ENCODE measurements at regions not wholly inside any gene's neighbourhood (a gene's known extent, or its start where the extent isn't known, plus 50 kb on each side); places are given as distances from the start of the nearest gene placed in this dataset.

DNA sequence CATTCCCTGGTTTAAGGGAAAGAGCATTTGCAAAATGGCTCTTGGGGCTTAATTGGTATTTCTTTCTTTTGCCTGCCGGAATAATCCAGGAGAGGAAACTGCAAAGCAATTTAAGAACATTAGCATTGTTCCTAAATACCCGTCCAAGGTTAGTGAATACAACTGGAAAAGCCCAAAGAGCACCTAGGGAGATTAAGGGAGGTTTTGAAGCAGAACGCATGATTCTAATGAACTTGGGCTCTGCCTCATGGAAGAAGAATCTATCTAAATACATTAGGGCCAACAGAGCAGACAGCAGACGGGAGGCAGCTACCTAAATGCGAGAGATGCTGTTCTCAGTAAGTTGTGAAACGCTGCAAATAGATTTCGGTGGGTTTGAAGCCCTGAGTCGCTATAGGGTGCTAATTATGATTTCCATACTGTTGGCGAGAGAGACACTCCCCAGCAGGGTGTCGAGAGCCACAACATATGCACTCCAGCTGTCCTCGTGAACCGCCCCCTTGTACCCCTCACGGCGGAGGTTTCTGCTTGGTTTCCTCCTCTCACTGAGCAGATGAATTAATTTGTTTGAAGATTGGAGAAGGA, 326.7 kb upstream of the CAMK1G start:
- Histone ChIP-seq H3K9me3 (peaks cover 0 to 6% (median 0%) of the 10 kb centered on the region in 3 donors), H3K27ac (no peak overlapping the region), H3K4me1 (no peaks in the 10 kb centered on the region), H3K27me3 (peaks cover 5% of the 10 kb centered on the region), H3K36me3 (no peaks in the 10 kb centered on the region), H3K4me3 (no peak overlapping the region)
- TF ChIP-seq, protein P1, sequence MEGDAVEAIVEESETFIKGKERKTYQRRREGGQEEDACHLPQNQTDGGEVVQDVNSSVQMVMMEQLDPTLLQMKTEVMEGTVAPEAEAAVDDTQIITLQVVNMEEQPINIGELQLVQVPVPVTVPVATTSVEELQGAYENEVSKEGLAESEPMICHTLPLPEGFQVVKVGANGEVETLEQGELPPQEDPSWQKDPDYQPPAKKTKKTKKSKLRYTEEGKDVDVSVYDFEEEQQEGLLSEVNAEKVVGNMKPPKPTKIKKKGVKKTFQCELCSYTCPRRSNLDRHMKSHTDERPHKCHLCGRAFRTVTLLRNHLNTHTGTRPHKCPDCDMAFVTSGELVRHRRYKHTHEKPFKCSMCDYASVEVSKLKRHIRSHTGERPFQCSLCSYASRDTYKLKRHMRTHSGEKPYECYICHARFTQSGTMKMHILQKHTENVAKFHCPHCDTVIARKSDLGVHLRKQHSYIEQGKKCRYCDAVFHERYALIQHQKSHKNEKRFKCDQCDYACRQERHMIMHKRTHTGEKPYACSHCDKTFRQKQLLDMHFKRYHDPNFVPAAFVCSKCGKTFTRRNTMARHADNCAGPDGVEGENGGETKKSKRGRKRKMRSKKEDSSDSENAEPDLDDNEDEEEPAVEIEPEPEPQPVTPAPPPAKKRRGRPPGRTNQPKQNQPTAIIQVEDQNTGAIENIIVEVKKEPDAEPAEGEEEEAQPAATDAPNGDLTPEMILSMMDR (IDR thresholded peaks at IDR 0.05) = no peak
- TF ChIP-seq EP300 (IDR thresholded peaks at IDR 0.05) = no peak
- no peak for TF ChIP-seq POLR2AphosphoS5 (IDR thresholded peaks at IDR 0.05)
- no peak for TF ChIP-seq POLR2A (IDR thresholded peaks at IDR 0.05)
- ATAC-seq = no peak
- 77 to 82% methylated on average over 9 to 14 of the region's 14 CpGs for WGBS, 2 donors (ENCODE audit: low coverage in 1 of 2)

DNA sequence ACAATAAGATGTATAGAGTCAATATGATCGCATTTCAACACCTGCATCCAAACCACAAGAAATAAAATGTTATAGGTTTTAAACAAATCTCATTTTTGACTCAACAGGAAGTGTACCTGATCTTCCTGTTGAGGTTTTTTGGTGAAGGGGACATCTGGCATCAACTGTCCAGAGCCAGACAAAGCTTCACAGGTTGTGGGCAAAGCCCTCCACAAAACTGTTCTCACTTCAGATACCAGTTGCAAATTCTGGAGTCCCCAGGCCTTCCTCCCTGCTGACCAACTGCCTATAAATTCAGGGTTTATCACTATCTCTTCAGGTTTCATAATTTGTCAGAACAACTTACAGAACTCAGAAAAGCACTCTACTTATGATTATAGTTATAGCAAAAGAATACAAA, 326.1 kb upstream of the CAMK1G start:
- H3K36me3 ChIP-seq = no peaks in the 10 kb centered on the region
- peaks cover 5% of the 10 kb centered on the region for H3K27me3 ChIP-seq
- no peak overlapping the region for H3K27ac ChIP-seq
- TF ChIP-seq POLR2A (IDR thresholded peaks at IDR 0.05) (no peak), POLR2AphosphoS5 (IDR thresholded peaks at IDR 0.05) (no peak), EP300 (IDR thresholded peaks at IDR 0.05) (no peak)
- TF ChIP-seq, protein P1 (IDR thresholded peaks at IDR 0.05) = no peak
- no peak for ATAC-seq
- no peaks in the 10 kb centered on the region for H3K4me1 ChIP-seq
- 100% methylated on average over 1 of the region's 1 CpG for WGBS, 2 donors (ENCODE audit: low coverage in 1 of 2)
- no peak overlapping the region for H3K4me3 ChIP-seq
- peaks cover 0 to 6% (median 0%) of the 10 kb centered on the region in 3 donors for H3K9me3 ChIP-seq

DNA sequence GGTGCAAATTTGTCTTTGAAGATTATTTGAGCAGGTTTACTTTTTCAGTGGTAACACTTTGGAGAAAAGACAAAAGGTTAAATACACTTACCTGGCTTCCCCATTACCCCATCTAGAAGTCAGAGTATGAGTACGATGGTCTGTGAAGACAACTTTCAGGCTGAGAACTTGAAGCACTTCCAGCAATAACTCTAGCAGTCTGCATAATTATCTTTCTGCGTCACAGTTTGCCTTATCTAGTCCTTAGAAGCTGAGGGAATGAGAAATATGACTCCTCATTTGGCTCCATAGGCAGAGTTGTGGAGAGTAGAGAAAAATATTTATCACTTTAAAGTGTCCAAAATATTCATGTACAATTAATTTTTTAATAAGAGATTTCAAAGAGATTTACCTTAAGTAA, 323.4 kb upstream of the CAMK1G start:
- no peak for ATAC-seq
- 8 to 17% methylated on average over 2 of the region's 2 CpGs for WGBS, 2 donors (ENCODE audit: low coverage in 1 of 2)

DNA sequence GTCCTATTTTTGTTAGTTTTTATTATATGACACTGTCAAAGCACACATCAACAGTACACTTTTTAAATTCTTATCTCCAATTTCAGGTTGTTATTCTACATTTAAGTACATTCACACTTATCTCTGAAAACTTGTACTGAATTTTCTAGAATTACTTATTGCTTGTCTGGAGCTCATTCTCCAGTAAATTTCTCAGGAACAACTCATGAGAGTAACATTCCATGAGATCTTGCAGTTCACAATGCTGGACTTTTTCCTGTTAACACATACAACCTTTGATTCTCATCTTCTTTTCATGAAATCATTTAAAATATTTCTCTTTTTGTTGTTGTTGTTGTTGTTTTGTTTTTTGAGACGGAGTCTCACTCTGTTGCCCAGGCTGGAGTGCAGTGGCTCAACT, 320.9 kb upstream of the CAMK1G start:
- Histone ChIP-seq H3K27me3 (no peaks in the 10 kb centered on the region), H3K36me3 (no peaks in the 10 kb centered on the region), H3K4me1 (no peaks in the 10 kb centered on the region), H3K9me3 (peaks cover 0 to 6% (median 0%) of the 10 kb centered on the region in 3 donors), H3K4me3 (no peak overlapping the region), H3K27ac (no peak overlapping the region)
- ATAC-seq = no peak
- WGBS, 2 donors (ENCODE audit: low coverage in 1 of 2) = 100% methylated on average over 1 of the region's 1 CpG; no CpG with 5 or more reads in 1 of the 2 donors
- TF ChIP-seq EP300 (IDR thresholded peaks at IDR 0.05) = no peak
- TF ChIP-seq, protein P1 (IDR thresholded peaks at IDR 0.05) = no peak
- no peak for TF ChIP-seq POLR2AphosphoS5 (IDR thresholded peaks at IDR 0.05)
- TF ChIP-seq POLR2A (IDR thresholded peaks at IDR 0.05) = no peak

More for the DNA sequence above, 323.4 kb upstream of the CAMK1G start:
- Histone ChIP-seq H3K4me1 (no peaks in the 10 kb centered on the region), H3K4me3 (no peak overlapping the region), H3K9me3 (peaks cover 0 to 6% (median 0%) of the 10 kb centered on the region in 3 donors), H3K27me3 (peaks cover 5% of the 10 kb centered on the region), H3K36me3 (no peaks in the 10 kb centered on the region), H3K27ac (no peak overlapping the region)
- TF ChIP-seq POLR2A (IDR thresholded peaks at IDR 0.05) (no peak), EP300 (IDR thresholded peaks at IDR 0.05) (no peak)
- TF ChIP-seq, protein P1 (IDR thresholded peaks at IDR 0.05) = no peak

DNA sequence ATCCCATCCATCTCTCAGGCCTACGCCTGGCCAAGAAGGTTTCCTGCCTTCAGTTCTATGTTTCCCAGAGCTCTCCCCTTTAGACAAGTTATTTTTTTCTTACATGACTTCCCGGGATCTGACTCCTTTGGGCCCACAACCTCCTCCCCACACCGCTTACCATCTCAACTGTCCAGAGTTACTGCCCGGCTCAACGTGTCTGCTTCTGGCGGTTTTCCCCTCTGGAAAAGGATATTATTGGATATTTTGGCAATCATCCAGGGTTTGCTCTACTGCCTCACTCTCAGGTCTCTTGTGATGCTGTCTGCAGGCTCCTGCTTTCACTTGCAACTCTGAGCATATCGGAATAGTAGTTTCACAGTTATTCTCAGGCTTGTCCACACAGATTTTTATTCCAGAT, 318.2 kb upstream of the CAMK1G start:
- no peak for ATAC-seq
- no peaks in the 10 kb centered on the region for H3K36me3 ChIP-seq
- WGBS, 2 donors (ENCODE audit: low coverage in 1 of 2) = 33 to 39% methylated on average over 7 of the region's 7 CpGs
- no peaks in the 10 kb centered on the region for H3K4me1 ChIP-seq
- TF ChIP-seq, protein P1 (IDR thresholded peaks at IDR 0.05) = no peak
- TF ChIP-seq EP300 (IDR thresholded peaks at IDR 0.05) (no peak), POLR2A (IDR thresholded peaks at IDR 0.05) (no peak), POLR2AphosphoS5 (IDR thresholded peaks at IDR 0.05) (no peak)
- H3K9me3 ChIP-seq = no peaks in the 10 kb centered on the region
- no peak overlapping the region for H3K27ac ChIP-seq
- H3K4me3 ChIP-seq = no peak overlapping the region
- H3K27me3 ChIP-seq = no peaks in the 10 kb centered on the region
